Heart left ventricle (tissue), 16 donors: ENCODE measurements at regions not wholly inside any gene's neighbourhood (a gene's known extent, or its start where the extent isn't known, plus 50 kb on each side); places are given as distances from the start of the nearest gene placed in this dataset.

Experiments used
- ATAC-seq, 4 donors: fragments of 200-7000 bp; cut with Tn5 transposase; one replicate each; pipeline ENCODE4 v1.9.1; 2020 to 2022; ENCODE audit warnings: moderate library complexity in 4 of 4, mild to moderate bottlenecking in 3 of 4, moderate number of reproducible peaks in 1 of 4
- DNase-seq, 5 donors: peaks; one replicate each; pipeline ENCODE4 v3.0.0-alpha.2; 2020
- H3K27ac ChIP-seq, 12 donors: fragments of 200-600 bp; sonication (generic) in 4 of 12; one replicate each; pipeline versions ENCODE4 v1.5.0 to v1.8.0; 2016 to 2022; ENCODE audit warnings: mild to moderate bottlenecking in 2 of 12
- H3K27me3 ChIP-seq, 9 donors: fragments of 200-600 bp; sonication (generic) in 2 of 9; one replicate each; pipeline versions ENCODE4 v1.5.1 to v1.8.0; 2016 to 2022; ENCODE audit warnings: mild to moderate bottlenecking in 3 of 9
- H3K36me3 ChIP-seq, 9 donors: fragments of 200-600 bp; sonication (generic) in 2 of 9; one replicate each; pipeline versions ENCODE4 v1.5.0 to v1.8.0; 2018 to 2022; ENCODE audit warnings: mild to moderate bottlenecking in 2 of 9
- H3K4me1 ChIP-seq, 12 donors: fragments of 200-600 bp; sonication (generic) in 4 of 12; one replicate each; pipeline versions ENCODE4 v1.5.0 to v1.8.0; 2016 to 2022; ENCODE audit warnings: mild to moderate bottlenecking in 3 of 12
- H3K4me3 ChIP-seq, 12 donors: fragments of 200-600 bp; sonication (generic) in 4 of 12; one replicate each; pipeline versions ENCODE4 v1.5.0 to v1.8.0; 2017 to 2022; ENCODE audit warnings: mild to moderate bottlenecking in 9 of 12, moderate library complexity in 4 of 12
- H3K9me3 ChIP-seq, 12 donors: fragments of 200-600 bp; sonication (generic) in 4 of 12; one replicate each; pipeline versions ENCODE4 v1.5.0 to v1.8.0; 2016 to 2022; ENCODE audit warnings: mild to moderate bottlenecking in 1 of 12
- CTCF ChIP-seq, 12 donors: fragments of 200-600 bp; sonication (generic) in 4 of 12; IDR thresholded peaks; one replicate each; pipeline versions ENCODE4 v1.5.0 to v1.8.0; 2018 to 2022; ENCODE audit warnings: antibody characterized with exemption in 12 of 12, mild to moderate bottlenecking in 5 of 12
- POLR2A ChIP-seq, 2 donors: fragments of 450-650 bp; IDR thresholded peaks; one replicate each; pipeline ENCODE4 v1.6.1; 2017; ENCODE audit warnings: antibody characterized with exemption in 2 of 2, mild to moderate bottlenecking in 2 of 2, moderate library complexity in 2 of 2
- WGBS, 4 donors: extraction: QIAGEN DNeasy Blood & Tissue Kit in 2 of 4; methylation state at CpG; one replicate each; pipeline versions ENCODE4 v1.1.5 to v1.1.7; 2013 to 2018; 5-methylcytosine and 5-hydroxymethylcytosine counted together
- intact Hi-C, 10 donors: fragments of 100-400 bp; cut with DNase I; formaldehyde crosslinking; loops; one replicate each; pipeline versions ENCODE4 v1.11.1 to v1.14.2; 2022
- donor health status: ischemic (EF 13 %, LVEDD 7.1; RV severe dilation, severe dysfunction).
- donor health status: healthy with polysubstance abuse.
- donor health status: DM: no; HTN: yes; CAD: no.
- donor health status: DM: no; HTN: no; CAD: no.
- donor health status: ischemic (EF 25% LVEDD 6.9; RV normal size, moderate dysfunction).
- donor health status: ischemic (EF 25% LVEDD 5.7; RV mildly dilated, moderate dysfunction).
- donor health status: healthy.
- donor health status: DM: yes; HTN: yes; CAD: no.
- donor health status: ischemic (EF 35%, LVEDD 5.7; RV mildly dilated, moderate dysfunction).
- donor health status: nonischemic (EF 11% LVEDD 7.7; RV severe dilation, severe dysfunction).
- donor health status: DM: yes; HTN: yes; CAD: no.
- donor health status: PGD.
- donor health status: ischemic (EF 29% LVEDD 5.4; RV normal size, mild dysfunction).
- donor health status: nonischemic (EF 23%, LVEDD 6.1; RV moderate dilation, normal function).

- ATAC-seq = no peak
- WGBS, 4 donors = 70 to 80% (median 79%) methylated on average over 3 of the region's 3 CpGs
These were observed 63.3 kb upstream of the STT3B start for GRCh38 chr3:31469385-31469784.

GRCh38 chr3:31472479-31473390, 60.0 kb upstream of the STT3B start:
- Histone ChIP-seq H3K27ac (no peak overlapping the region), H3K36me3 (no peaks in the 10 kb centered on the region), H3K27me3 (no peaks in the 10 kb centered on the region), H3K4me3 (no peak overlapping the region), H3K9me3 (no peaks in the 10 kb centered on the region), H3K4me1 (no peaks in the 10 kb centered on the region)
- ATAC-seq (no peak), DNase-seq (no peak)
- WGBS, 4 donors = 84 to 88% (median 87%) methylated on average over 7 of the region's 7 CpGs
- intact Hi-C loops = no loop called here
- TF ChIP-seq POLR2A (IDR thresholded peaks at IDR 0.05) = no peak
- TF ChIP-seq CTCF (IDR thresholded peaks at IDR 0.05) = no peak

More at GRCh38 chr3:31469385-31469784, 63.3 kb upstream of the STT3B start:
- no peak for DNase-seq
- no peaks in the 10 kb centered on the region for H3K36me3 ChIP-seq
- no peaks in the 10 kb centered on the region for H3K9me3 ChIP-seq
- H3K4me1 ChIP-seq = no peaks in the 10 kb centered on the region
- H3K27ac ChIP-seq = no peak overlapping the region
- intact Hi-C loops = no loop called here
- TF ChIP-seq CTCF (IDR thresholded peaks at IDR 0.05) (no peak), POLR2A (IDR thresholded peaks at IDR 0.05) (no peak)
- no peak overlapping the region for H3K4me3 ChIP-seq
- no peaks in the 10 kb centered on the region for H3K27me3 ChIP-seq

- no peak overlapping the region for H3K4me3 ChIP-seq
- intact Hi-C loops = no loop called here
- no peaks in the 10 kb centered on the region for H3K4me1 ChIP-seq
- TF ChIP-seq CTCF (IDR thresholded peaks at IDR 0.05) (no peak), POLR2A (IDR thresholded peaks at IDR 0.05) (no peak)
- no peak for ATAC-seq
- H3K36me3 ChIP-seq = no peaks in the 10 kb centered on the region
- peaks cover 0 to 4% (median 0%) of the 10 kb centered on the region in 12 donors for H3K9me3 ChIP-seq
- H3K27me3 ChIP-seq = no peaks in the 10 kb centered on the region
- no peak overlapping the region for H3K27ac ChIP-seq
- DNase-seq = no peak
- 93 to 99% (median 96%) methylated on average over 4 of the region's 4 CpGs for WGBS, 4 donors
These were observed 56.5 kb upstream of the STT3B start for GRCh38 chr3:31476209-31476608.

GRCh38 chr3:31479431-31479830, 53.3 kb upstream of the STT3B start:
- WGBS, 4 donors = 47 to 100% (median 96%) methylated on average over 1 of the region's 1 CpG
- Histone ChIP-seq H3K4me3 (no peak overlapping the region), H3K27ac (no peak overlapping the region), H3K36me3 (no peaks in the 10 kb centered on the region), H3K9me3 (peaks cover 0 to 4% (median 0%) of the 10 kb centered on the region in 12 donors), H3K4me1 (no peaks in the 10 kb centered on the region), H3K27me3 (no peaks in the 10 kb centered on the region)
- no peak for ATAC-seq
- no peak for DNase-seq
- intact Hi-C loops = no loop called here
- TF ChIP-seq POLR2A (IDR thresholded peaks at IDR 0.05) (no peak), CTCF (IDR thresholded peaks at IDR 0.05) (no peak)
